NCI-H2081 (cell line): ENCODE measurements at regions not wholly inside any gene's neighbourhood (a gene's known extent, or its start where the extent isn't known, plus 50 kb on each side); places are given as distances from the start of the nearest gene placed in this dataset.

ENCODE experiments used
- DNase-seq, 2 experiments: peaks; one replicate each; lab custom pipeline; 2025; lab: John Stamatoyannopoulos, UW

GRCh38 chr20:51217347-51218045, 194.6 kb upstream of the KCNG1 start:
- DNase-seq, result no peak

DNA sequence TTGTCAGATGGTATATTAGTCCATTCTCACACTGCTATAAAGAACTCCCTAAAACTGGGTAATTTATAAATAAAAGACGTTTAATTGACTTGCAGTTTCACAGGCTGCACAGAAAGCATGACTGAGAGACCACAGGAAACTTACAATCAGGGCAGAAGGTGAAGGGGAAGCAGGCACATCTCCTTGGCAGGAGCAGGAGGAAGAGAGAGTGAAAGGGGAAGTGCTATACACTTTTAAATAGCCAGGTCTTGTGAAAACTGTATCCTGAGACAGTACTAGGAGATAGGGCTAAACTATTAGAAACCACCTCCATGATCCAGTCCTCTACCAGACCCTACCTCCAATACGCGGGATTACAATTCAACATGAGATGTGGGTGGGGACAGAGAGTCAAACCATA, 193.9 kb upstream of the KCNG1 start:
- DNase-seq, result no peak

- no peak for DNase-seq
Measured at GRCh38 chr20:51212816-51213215, 189.9 kb upstream of the KCNG1 start.

DNA sequence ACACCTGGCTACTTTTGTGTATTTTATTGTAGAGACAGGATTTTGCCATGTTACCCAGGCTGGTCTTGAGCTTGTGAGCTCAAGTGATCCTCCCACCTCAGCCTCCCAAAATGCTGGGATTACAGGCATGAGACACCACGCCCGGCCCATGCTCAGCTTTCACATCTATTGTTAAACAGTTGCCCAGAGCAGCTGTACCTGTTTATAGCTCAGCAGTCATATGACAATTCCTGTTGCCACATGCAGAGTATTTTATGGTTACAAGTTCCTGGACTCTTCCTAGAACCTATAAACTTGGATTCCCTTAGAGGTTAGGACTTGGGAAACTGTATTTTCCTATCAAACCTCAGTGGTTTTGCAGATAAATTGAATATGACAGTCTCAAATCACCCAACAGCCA, 188.3 kb upstream of the KCNG1 start:
- peak in 1 of 2 experiments; percentile 9 for DNase-seq

GRCh38 chr20:51210084-51210483, 187.2 kb upstream of the KCNG1 start:
- DNase-seq, result no peak

GRCh38 chr20:51208162-51208561, 185.3 kb upstream of the KCNG1 start:
- DNase-seq, result no peak

- DNase-seq, result no peak
Measured at GRCh38 chr20:51206032-51206662, 183.2 kb upstream of the KCNG1 start.

DNA sequence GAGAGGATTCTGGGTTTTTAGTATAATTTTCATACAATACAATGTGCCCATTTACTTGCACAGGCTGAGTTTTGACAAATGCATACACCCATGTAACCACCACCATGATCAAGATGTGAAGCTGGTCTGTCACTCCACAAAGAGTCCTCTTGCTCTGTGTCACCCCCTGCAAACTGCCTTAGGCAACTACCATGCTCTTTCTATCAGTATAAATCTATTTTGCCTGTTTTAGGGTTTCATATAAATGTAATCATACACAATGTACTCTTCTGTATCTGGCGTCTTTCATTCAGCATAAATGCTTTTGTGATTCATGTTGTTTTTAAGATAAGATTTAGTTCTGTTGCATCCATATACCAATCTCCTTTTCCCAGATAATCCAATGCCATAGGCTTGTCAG, 181.9 kb upstream of the KCNG1 start:
- no peak for DNase-seq

DNA sequence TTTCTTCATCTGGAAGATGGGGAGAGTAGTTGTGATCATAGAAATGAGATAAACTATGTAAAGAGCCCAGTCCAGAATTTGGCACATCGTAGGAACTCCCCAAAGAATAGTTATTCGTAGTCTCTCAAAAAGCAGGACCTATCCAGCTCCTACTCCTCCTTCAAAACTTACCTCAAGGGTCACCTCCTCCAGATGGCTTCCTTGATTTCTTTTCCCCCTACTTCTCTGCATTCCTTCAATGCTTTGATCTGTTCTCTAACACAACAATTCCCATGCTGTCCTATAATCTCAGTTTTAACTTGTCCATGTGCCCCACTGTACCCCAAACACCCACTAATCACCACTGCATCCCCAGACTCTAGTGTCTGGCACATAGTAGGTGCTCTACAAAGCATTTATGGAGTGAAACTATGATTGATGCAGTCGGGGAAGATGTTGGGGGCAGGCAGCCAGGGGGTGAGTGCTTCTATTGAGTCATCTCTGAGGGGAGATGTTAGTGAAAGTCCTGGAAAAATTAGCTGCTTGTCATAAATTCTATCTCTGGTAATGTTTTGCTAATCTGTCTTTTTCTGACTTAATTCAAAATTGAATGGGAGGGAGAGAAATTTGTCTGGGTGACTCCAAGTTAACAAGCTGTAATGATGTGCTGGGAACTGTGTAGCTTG, 181.3 kb upstream of the KCNG1 start:
- DNase-seq, result no peak

DNA sequence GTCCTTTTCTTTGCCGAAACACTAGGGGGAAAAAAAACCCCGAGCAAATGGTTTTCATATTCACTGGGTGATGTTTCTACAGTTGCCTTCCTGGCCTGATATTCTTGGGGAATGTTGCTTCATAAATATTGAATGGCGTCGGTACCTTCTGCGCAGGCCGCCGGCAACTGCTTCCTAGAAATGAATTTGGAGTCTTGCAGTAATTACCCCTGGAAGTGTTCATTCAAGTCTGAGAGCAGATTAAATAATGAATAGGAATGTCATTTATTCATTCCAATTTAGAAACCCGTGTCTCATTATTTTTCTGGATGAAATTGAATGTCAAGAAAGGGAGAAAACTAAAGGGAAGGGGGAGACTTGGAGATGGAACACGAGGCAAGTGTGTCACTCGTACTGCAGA, 179.4 kb upstream of the KCNG1 start:
- DNase-seq, result no peak

- no peak for DNase-seq
Measured at GRCh38 chr20:51199920-51200319, 177.0 kb upstream of the KCNG1 start.

- DNase-seq, result no peak
Measured at GRCh38 chr20:51198876-51199523, 176.1 kb upstream of the KCNG1 start.

DNA sequence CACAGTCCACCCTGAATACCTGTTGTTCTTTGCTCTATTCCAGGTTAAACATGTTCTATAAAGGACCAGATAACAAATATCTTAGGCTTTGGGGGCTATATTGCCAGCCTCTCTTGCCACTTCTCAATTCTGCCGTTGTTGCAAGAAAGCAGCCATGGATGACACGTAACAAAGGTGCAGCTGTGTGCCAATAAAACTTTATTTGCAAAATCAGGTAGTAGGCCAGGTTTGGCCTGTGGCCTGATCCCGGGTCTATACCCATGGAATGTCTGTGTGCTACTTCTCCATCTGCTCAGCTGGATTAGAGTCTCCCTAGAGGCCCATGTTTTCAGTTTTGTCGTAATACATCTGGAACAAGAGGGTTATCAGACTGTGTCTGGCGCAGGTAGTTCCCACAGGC, 175.3 kb upstream of the KCNG1 start:
- DNase-seq, result no peak

DNA sequence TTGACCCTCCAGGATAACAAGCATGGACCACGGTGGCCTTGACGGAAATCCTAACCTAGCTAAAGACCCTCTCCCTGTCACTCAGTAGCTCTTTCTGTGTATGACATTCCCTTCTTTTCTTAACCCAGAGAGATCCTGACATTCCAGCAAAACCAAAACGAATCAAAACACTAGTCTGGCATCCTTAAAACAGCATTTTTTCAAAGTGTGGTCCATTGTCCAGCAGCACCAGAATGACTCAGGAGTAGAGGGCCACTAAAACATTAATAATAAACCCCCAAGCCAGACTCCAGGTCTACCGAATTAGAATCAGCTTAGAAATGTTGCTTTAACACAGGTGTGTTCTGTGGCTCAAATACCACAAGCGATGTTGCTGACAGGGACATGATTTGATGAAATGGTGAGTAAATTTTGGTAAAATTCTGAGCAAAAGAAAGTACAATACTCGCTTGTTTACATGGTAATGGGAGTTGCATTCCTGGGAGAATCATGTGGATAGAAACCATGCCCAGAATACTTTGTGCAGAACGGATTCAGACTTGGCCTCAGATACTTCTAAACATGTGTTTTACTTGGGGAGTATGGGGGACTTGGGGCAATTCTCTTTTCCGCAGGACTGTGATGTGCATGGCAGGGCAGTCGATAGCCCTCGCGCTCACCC, 174.2 kb upstream of the KCNG1 start:
- DNase-seq, result no peak

- DNase-seq, result no peak
Measured at GRCh38 chr20:51195990-51196389, 173.1 kb upstream of the KCNG1 start.

- DNase-seq, result peak in 1 of 2 experiments; percentile 6
Measured at GRCh38 chr20:51195419-51195901, 172.6 kb upstream of the KCNG1 start.

- DNase-seq, result no peak
Measured at GRCh38 chr20:51193066-51193772, 170.3 kb upstream of the KCNG1 start.

DNA sequence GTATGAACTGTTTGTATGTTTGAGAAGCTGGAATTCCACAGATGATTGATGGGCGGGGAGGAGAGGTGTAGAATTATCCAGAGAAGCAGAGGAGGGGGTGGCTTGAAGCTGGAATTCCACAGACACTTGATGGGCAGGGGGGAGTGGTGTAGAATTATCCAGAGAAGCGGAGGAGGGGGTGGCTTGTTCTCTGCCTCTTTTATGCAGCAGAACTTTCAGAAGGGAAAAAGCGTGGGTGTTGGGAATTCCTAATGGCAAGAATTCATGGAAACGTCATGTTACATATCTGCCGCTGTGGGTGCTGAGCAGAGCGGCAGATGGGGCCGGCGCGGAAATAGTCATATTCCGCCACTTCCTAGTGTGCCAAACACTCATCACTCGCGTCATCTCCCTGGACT, 167.9 kb upstream of the KCNG1 start:
- DNase-seq, result no peak

DNA sequence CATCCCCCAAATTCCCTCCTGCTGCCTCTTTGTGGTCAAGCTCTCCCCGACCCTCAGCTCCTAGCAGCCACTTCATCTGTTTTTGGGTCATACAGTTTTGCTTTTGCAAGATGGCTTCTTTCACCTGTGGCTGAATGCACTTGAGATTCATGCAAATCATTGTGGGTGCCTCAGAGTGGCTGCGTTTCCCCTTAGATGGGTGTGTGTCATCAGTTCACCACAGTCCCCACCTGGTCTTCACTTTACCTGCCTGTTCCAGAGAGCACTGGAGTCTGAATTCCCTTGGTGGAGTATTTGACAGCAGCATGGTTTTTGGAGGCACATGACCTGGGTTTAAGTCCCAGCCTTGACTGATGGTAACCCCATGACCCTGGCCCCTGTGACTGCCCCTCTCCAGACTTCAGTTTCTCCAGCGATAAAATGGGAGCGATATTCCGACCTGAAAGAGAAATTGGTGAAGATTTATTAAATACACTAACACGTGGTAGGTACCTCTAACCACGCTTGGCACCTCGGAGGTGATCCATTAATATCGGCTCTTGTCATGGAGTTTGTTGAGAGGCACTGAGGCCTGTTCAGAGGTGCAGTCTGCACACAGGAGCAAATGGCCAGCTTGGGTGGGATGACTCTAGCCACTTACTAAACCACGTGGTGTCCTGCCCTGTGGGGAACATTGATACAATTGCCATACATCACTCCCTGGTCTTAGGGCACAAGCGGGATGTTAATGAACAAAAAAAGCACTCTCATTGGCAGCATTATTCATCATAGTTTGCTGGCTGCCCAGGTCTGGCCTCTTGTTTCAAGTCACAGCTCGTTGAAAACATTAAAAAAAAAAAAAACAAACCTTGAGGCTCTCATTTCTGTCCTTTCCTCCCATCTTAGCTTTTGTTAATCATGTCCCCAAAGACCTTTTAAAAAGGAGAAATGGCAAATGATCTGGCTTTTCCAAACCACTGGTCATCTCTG, 167.2 kb upstream of the KCNG1 start:
- DNase-seq, result no peak

- DNase-seq, result no peak
Measured at GRCh38 chr20:51188941-51189340, 166.0 kb upstream of the KCNG1 start.
